ENCODE measurements at regions not wholly inside any gene's neighbourhood (a gene's known extent, or its start where the extent isn't known, plus 50 kb on each side); places are given as distances from the start of the nearest gene placed in this dataset.
A peak's percentile ranks its signal among the peaks of the same experiment; 100 is the strongest.

DNA sequence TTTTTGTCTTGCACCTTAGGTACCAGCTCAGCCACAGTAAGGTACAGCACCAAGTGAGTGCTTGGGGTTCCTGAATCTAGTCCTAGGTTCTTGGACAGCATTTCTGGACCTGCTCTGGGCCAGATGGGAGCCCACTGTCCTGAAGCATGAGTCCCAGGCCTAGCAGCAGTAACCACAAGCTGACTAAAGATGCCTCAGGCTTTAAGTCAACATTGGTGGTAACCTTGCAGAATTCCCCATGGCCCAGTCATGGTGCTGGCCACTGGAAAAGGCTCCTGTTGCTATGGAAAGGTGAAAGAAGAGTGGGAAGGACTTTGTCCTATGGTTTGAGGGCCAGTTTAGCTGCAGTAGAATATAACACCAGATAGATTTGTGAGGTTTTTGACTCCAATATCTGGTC, 86.9 kb upstream of the CLEC14A start:
- DNase-seq (ENCODE audit: low read depth in 2 of 2): no peak

DNA sequence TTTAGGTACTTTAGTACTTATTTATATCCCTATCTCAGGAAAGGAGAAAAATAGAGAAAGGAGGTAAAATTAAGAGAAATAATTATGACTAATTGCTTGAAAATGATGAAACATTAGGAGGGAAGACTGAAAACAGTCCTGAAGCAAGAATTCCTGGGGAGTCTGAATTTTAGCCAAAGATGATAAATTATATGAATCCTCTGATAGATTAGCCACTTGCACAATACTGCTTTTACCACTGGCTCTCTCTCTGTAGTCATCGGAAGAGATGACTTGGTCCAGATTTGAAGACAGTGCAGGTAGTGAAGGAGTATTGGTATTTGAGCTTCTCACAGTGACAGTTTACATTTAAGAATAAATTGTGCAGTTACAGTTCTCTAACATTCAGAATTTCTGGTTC, 83.8 kb upstream of the CLEC14A start:
- no peak for DNase-seq (ENCODE audit: low read depth in 2 of 2)

DNA sequence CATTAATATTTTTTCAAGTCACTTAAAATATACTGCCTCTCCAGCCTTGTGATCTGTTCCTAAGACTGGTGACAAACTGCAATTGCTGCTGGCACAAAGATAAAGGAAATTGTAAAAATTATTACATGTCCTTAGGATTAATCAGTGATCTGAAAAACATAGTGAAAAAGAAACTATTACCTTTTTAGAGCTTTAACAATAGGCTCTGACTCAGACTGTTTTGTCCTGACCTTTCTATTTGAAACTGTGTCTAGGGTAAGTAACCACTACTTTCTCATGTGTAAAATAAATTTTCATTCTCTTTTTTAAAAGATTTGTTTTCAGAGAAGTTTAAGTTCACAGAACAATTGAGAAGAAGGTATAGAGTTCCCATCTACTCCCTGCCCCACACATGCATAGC, 80.4 kb upstream of the CLEC14A start:
- DNase-seq (ENCODE audit: low read depth in 2 of 2): peak in 1 of 2 donors; percentile 65

DNA sequence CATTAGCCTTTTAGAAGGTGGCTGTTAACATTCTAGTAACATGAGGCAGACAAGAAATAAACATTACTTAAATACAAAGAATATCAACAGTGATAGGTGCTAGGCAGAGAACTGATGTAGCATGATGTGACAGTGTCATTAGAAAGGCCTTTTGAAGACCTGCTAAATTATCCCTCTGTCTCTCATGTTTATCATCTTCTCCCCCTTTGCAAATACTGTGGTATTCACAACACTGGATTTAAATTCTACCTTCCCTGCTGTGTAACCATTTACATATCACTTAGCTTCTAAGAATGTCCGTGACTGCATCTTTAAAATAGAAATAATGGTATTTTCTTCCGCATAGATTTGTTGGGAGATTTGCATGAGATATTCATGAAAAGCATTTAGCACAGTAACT, 74.4 kb upstream of the CLEC14A start:
- no peak for DNase-seq (ENCODE audit: low read depth in 2 of 2)

DNA sequence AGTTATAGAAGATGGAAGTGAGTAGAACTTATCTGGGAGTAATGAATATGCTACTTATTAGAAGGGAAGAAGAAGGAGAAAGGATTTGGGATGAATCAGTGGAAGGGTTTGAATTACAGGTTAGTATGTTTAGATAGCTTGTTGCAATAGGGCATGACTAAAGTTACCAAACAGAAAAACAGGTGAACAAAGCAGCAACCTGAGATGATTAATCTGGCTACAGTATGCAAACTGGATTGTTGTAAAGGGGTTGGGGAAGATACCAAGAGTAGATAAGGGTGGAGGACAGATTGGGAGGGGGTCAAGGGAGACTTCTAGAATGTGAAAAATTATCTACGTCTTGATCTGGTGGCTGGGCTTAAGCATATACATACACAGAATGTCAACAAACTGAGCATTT, 73.4 kb upstream of the CLEC14A start:
- DNase-seq (ENCODE audit: low read depth in 2 of 2): no peak

DNA sequence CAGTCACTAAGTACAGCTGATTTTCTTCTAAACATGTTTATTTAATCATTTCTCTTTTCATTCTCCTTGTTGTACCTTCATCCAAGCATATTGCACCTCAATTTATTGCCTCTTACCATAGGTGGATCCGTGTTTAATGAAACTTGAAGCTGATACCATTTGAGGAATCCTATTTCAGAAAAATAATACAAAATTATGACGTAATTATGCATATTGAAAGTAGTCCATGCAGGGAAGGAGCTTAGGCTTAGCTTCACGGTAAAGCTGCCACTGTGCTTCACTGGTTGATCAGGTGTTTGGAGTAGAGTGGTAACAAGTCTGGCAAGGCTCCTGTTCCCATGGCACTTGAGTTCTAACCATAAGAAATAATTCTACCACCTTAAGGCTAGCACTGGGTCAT, 61.0 kb upstream of the CLEC14A start:
- DNase-seq (ENCODE audit: low read depth in 2 of 2): no peak

DNA sequence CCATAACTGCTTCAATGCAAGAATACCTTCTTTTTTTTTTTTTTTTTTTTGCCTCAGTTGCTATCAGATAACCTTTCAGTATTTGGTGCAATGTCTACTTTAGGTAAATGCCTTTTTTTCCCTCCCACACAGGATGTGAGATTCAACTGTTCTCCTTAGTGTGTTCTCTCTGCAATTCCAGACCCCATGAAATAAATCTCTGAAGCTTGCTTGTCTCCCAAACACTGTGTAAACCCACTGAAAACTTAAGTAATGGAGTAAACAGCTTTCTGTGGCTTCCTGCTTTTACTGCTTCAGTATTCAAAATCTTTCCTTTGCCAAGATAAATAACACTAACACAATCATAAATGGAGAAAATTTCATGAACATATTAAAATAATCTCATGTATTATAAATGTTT, 55.8 kb upstream of the CLEC14A start:
- peak in 1 of 2 donors; percentile 77 for DNase-seq (ENCODE audit: low read depth in 2 of 2)

DNA sequence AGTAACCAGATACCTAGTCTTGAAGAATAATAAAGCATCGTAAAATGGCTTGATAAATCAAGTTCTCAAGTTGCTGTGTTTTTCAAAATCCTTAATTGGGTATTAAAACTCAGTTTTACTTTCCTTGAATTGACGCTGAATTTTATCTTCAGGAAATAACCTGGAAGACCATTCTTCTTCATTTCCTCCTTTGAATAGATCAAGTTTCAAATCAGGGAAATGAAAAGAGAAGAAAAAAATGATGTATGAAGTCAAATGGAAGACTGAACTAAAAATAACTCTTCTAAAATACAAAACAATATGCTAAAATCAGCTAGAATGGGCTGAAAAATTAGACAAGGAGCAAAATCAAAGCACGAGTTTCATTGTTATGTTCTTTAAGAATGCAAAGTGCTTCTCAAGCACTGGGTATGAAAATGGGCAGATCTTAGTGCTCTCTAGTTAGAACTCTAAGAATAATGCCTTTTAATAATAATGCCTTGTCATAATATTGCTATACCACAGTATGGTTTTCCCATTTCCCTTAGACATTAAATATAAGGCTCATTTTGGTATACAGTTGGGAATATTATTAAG, 54.6 kb upstream of the CLEC14A start:
- peak in 1 of 2 donors; percentile 50 for DNase-seq (ENCODE audit: low read depth in 2 of 2)

DNA sequence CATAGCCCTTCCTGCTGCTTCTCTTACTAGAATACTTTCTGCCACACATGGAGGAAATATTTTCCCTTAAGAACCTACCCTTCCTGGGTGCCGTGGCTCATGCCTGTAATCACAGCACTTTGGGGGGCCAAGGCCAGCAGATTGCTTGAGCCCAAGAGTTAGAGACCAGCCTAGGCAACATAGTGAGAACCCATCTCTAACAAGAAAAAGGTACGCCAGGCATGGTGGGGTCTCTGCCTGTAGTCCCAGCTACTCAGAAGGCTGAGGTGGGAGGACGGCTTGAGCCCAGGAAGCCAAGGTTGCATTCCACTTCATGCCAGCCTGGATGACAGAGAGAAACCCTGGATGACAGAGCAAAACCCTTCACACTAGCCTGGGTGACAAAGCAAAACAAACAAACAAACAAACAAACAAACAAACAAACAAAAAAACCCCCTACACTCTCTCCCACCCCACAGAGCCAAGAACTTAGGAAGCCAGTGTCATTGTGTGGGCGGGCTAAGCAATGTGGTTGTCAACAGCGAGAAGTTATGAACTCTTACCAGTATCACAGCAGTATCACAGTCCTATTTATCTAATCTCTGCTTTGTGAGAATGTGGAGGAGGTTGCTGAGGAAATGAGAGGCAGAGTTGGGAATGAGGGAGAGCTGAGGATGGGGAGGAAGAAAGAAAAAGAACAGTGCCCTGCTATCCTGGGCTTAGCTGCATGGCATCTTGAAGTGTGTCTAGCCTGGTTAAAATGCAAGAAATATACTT, 53.8 kb upstream of the CLEC14A start:
- peak in 1 of 2 donors; percentile 40 for DNase-seq (ENCODE audit: low read depth in 2 of 2)

Data from dermis microvascular lymphatic vessel endothelial cell (primary cell).